ENCODE measurements at regions not wholly inside any gene's neighbourhood (a gene's known extent, or its start where the extent isn't known, plus 50 kb on each side); places are given as distances from the start of the nearest gene placed in this dataset.

GRCh38 chr2:16203069-16203468 is 262.7 kb downstream of the MYCN start:
- TF ChIP-seq CTCF (IDR thresholded peaks at IDR 0.05) (no peak), POLR2A (IDR thresholded peaks at IDR 0.05) (no peak)
